ENCODE measurements at regions not wholly inside any gene's neighbourhood (a gene's known extent, or its start where the extent isn't known, plus 50 kb on each side); places are given as distances from the start of the nearest gene placed in this dataset.
"Not testable (repeated sequence)": the region's sequence is repeated elsewhere in the genome, so short reads cannot be mapped to it uniquely, and the experiment has no call there.

- no peak for DNase-seq (ENCODE audit: low read depth)
Measured at GRCh38 chr10:4437791-4438190, 388.2 kb upstream of the AKR1E2 start.

- no peak for DNase-seq (ENCODE audit: low read depth)
Measured at GRCh38 chr10:4437061-4437460, 388.9 kb upstream of the AKR1E2 start.

GRCh38 chr10:4436103-4436502 lies 389.9 kb upstream of the AKR1E2 start:
- DNase-seq (ENCODE audit: low read depth): no peak

GRCh38 chr10:4434516-4435071 lies 391.4 kb upstream of the AKR1E2 start:
- DNase-seq (ENCODE audit: low read depth): no peak

- no peak for DNase-seq (ENCODE audit: low read depth)
Measured at GRCh38 chr10:4434105-4434504, 391.9 kb upstream of the AKR1E2 start.

- no peak for DNase-seq (ENCODE audit: low read depth)
Measured at GRCh38 chr10:4431114-4431863, 394.7 kb upstream of the AKR1E2 start.

- no peak for DNase-seq (ENCODE audit: low read depth)
Measured at GRCh38 chr10:4429571-4429970, 396.4 kb upstream of the AKR1E2 start.

GRCh38 chr10:4427532-4427931 lies 398.5 kb upstream of the AKR1E2 start:
- DNase-seq (ENCODE audit: low read depth): no peak

GRCh38 chr10:4426866-4427265 lies 399.1 kb upstream of the AKR1E2 start:
- no peak for DNase-seq (ENCODE audit: low read depth)

- DNase-seq (ENCODE audit: low read depth): no peak
Measured at GRCh38 chr10:4409319-4409718, 416.7 kb upstream of the AKR1E2 start.

GRCh38 chr10:4407783-4408182 lies 418.2 kb upstream of the AKR1E2 start:
- DNase-seq (ENCODE audit: low read depth): no peak

GRCh38 chr10:4405828-4406227 lies 420.2 kb upstream of the AKR1E2 start:
- no peak for DNase-seq (ENCODE audit: low read depth)

GRCh38 chr10:4403638-4404252 lies 422.3 kb upstream of the AKR1E2 start:
- DNase-seq (ENCODE audit: low read depth): no peak

- not testable (repeated sequence) for DNase-seq (ENCODE audit: low read depth)
Measured at GRCh38 chr10:4401080-4401479, 424.9 kb upstream of the AKR1E2 start.

GRCh38 chr10:4399556-4399955 lies 426.5 kb upstream of the AKR1E2 start:
- no peak for DNase-seq (ENCODE audit: low read depth)

- no peak for DNase-seq (ENCODE audit: low read depth)
Measured at GRCh38 chr10:4398602-4399001, 427.4 kb upstream of the AKR1E2 start.

- DNase-seq (ENCODE audit: low read depth): no peak
Measured at GRCh38 chr10:4397337-4397736, 428.7 kb upstream of the AKR1E2 start.

- no peak for DNase-seq (ENCODE audit: low read depth)
Measured at GRCh38 chr10:4396401-4397283, 429.4 kb upstream of the AKR1E2 start.

- DNase-seq (ENCODE audit: low read depth): no peak
Measured at GRCh38 chr10:4395731-4396130, 430.3 kb upstream of the AKR1E2 start.

- DNase-seq (ENCODE audit: low read depth): not testable (repeated sequence)
Measured at GRCh38 chr10:4394455-4394854, 431.6 kb upstream of the AKR1E2 start.

GRCh38 chr10:4391683-4392082 lies 434.3 kb upstream of the AKR1E2 start:
- DNase-seq (ENCODE audit: low read depth): no peak

GRCh38 chr10:4390219-4390618 lies 435.8 kb upstream of the AKR1E2 start:
- DNase-seq (ENCODE audit: low read depth): no peak

All from stimulated activated CD4-positive, alpha-beta T cell treated with anti-CD3 and anti-CD28 coated beads, Interleukin-2, amount 100 ng/mL, for 4 hours (primary cell).